ENCODE measurements at regions not wholly inside any gene's neighbourhood (a gene's known extent, or its start where the extent isn't known, plus 50 kb on each side); places are given as distances from the start of the nearest gene placed in this dataset.

GRCh38 chr4:189261475-189261874 is 679.2 kb upstream of the FRG1 start:
- no peak for DNase-seq (ENCODE audit: low read depth)

GRCh38 chr4:189265515-189265914 is 675.2 kb upstream of the FRG1 start:
- DNase-seq (ENCODE audit: low read depth), result no peak

- no peak for DNase-seq (ENCODE audit: low read depth)
Measured at GRCh38 chr4:189267312-189267965, 673.2 kb upstream of the FRG1 start.

- DNase-seq (ENCODE audit: low read depth), result no peak
Measured at GRCh38 chr4:189278597-189279165, 662.0 kb upstream of the FRG1 start.

GRCh38 chr4:189279188-189279587 is 661.5 kb upstream of the FRG1 start:
- DNase-seq (ENCODE audit: low read depth), result no peak

- no peak for DNase-seq (ENCODE audit: low read depth)
Measured at GRCh38 chr4:189285377-189285776, 655.3 kb upstream of the FRG1 start.

- no peak for DNase-seq (ENCODE audit: low read depth)
Measured at GRCh38 chr4:189291939-189292338, 648.7 kb upstream of the FRG1 start.

- no peak for DNase-seq (ENCODE audit: low read depth)
Measured at GRCh38 chr4:189293459-189293858, 647.2 kb upstream of the FRG1 start.

GRCh38 chr4:189294574-189294973 is 646.1 kb upstream of the FRG1 start:
- DNase-seq (ENCODE audit: low read depth), result no peak

GRCh38 chr4:189299706-189300105 is 641.0 kb upstream of the FRG1 start:
- DNase-seq (ENCODE audit: low read depth), result no peak

- no peak for DNase-seq (ENCODE audit: low read depth)
Measured at GRCh38 chr4:189301692-189302091, 639.0 kb upstream of the FRG1 start.

GRCh38 chr4:189302719-189303118 is 638.0 kb upstream of the FRG1 start:
- no peak for DNase-seq (ENCODE audit: low read depth)

- no peak for DNase-seq (ENCODE audit: low read depth)
Measured at GRCh38 chr4:189304167-189304566, 636.5 kb upstream of the FRG1 start.

GRCh38 chr4:189304809-189305208 is 635.9 kb upstream of the FRG1 start:
- DNase-seq (ENCODE audit: low read depth), result no peak

- no peak for DNase-seq (ENCODE audit: low read depth)
Measured at GRCh38 chr4:189305500-189305899, 635.2 kb upstream of the FRG1 start.

- no peak for DNase-seq (ENCODE audit: low read depth)
Measured at GRCh38 chr4:189311251-189311650, 629.4 kb upstream of the FRG1 start.

- no peak for DNase-seq (ENCODE audit: low read depth)
Measured at GRCh38 chr4:189313064-189313463, 627.6 kb upstream of the FRG1 start.

GRCh38 chr4:189313861-189314513 is 626.7 kb upstream of the FRG1 start:
- no peak for DNase-seq (ENCODE audit: low read depth)

GRCh38 chr4:189322426-189322825 is 618.2 kb upstream of the FRG1 start:
- DNase-seq (ENCODE audit: low read depth), result no peak

GRCh38 chr4:189341881-189342280 is 598.8 kb upstream of the FRG1 start:
- no peak for DNase-seq (ENCODE audit: low read depth)

- DNase-seq (ENCODE audit: low read depth), result no peak
Measured at GRCh38 chr4:189355590-189355989, 585.1 kb upstream of the FRG1 start.

GRCh38 chr4:189362364-189362763 is 578.3 kb upstream of the FRG1 start:
- DNase-seq (ENCODE audit: low read depth), result no peak

- no peak for DNase-seq (ENCODE audit: low read depth)
Measured at GRCh38 chr4:189364032-189364449, 576.6 kb upstream of the FRG1 start.
